Progenitor cell of endocrine pancreas (in vitro differentiated cells): ENCODE measurements at regions not wholly inside any gene's neighbourhood (a gene's known extent, or its start where the extent isn't known, plus 50 kb on each side); places are given as distances from the start of the nearest gene placed in this dataset.

ENCODE experiments used
- DNase-seq: peaks from one replicate; pipeline ENCODE4 v3.0.0; 2021; ENCODE audit warnings: low spot score; ENCODE audit not compliant: unreplicated experiment
- H3K27ac Mint-ChIP-seq: 2 replicates; pipeline ENCODE4 v1.8.0; 2021; ENCODE audit warnings: mild to moderate bottlenecking, moderate library complexity, mixed read lengths
- H3K27me3 Mint-ChIP-seq: 2 replicates; pipeline ENCODE4 v1.8.0; 2021; ENCODE audit warnings: mixed read lengths
- H3K36me3 Mint-ChIP-seq: 2 replicates; pipeline ENCODE4 v1.8.0; 2022; ENCODE audit warnings: mixed read lengths; ENCODE audit not compliant: insufficient read depth
- H3K4me1 Mint-ChIP-seq: 2 replicates; pipeline ENCODE4 v1.8.0; 2021; ENCODE audit warnings: low read depth, mixed read lengths
- H3K4me3 Mint-ChIP-seq: 2 replicates; pipeline ENCODE4 v1.8.0; 2021; ENCODE audit warnings: low read depth, mild to moderate bottlenecking, moderate library complexity, mixed read lengths
- H3K9me3 Mint-ChIP-seq: 2 replicates; pipeline ENCODE4 v1.8.0; 2021; ENCODE audit warnings: low read depth, mixed read lengths
- CTCF ChIP-seq: fragments of 200-600 bp; sonication (generic); IDR thresholded peaks from one replicate; pipeline ENCODE4 v1.5.0; 2021; ENCODE audit warnings: antibody characterized with exemption, mild to moderate bottlenecking; ENCODE audit not compliant: unreplicated experiment

GRCh38 chr2:82731824-82732223, 1727.3 kb downstream of the SUCLG1 start:
- H3K4me3 Mint-ChIP-seq, result no peak overlapping the region
- H3K27me3 Mint-ChIP-seq, result no peaks in the 10 kb centered on the region
- H3K36me3 Mint-ChIP-seq, result no peaks in the 10 kb centered on the region
- H3K9me3 Mint-ChIP-seq, result no peaks in the 10 kb centered on the region
- no peak for TF ChIP-seq CTCF
- DNase-seq, result no peak
- no peak overlapping the region for H3K27ac Mint-ChIP-seq
- H3K4me1 Mint-ChIP-seq, result no peaks in the 10 kb centered on the region

- H3K27me3 Mint-ChIP-seq, result no peaks in the 10 kb centered on the region
- no peak for TF ChIP-seq CTCF
- H3K4me1 Mint-ChIP-seq, result no peaks in the 10 kb centered on the region
- no peak overlapping the region for H3K27ac Mint-ChIP-seq
- no peak for DNase-seq
- no peak overlapping the region for H3K4me3 Mint-ChIP-seq
- no peaks in the 10 kb centered on the region for H3K36me3 Mint-ChIP-seq
- H3K9me3 Mint-ChIP-seq, result no peaks in the 10 kb centered on the region
Observed at GRCh38 chr2:82730811-82731210, 1728.3 kb downstream of the SUCLG1 start.

GRCh38 chr2:82728090-82728489, 1731.0 kb downstream of the SUCLG1 start:
- no peak overlapping the region for H3K27ac Mint-ChIP-seq
- no peak for TF ChIP-seq CTCF
- H3K4me3 Mint-ChIP-seq, result no peak overlapping the region
- H3K27me3 Mint-ChIP-seq, result no peaks in the 10 kb centered on the region
- no peaks in the 10 kb centered on the region for H3K4me1 Mint-ChIP-seq
- H3K36me3 Mint-ChIP-seq, result no peaks in the 10 kb centered on the region
- DNase-seq, result no peak
- no peaks in the 10 kb centered on the region for H3K9me3 Mint-ChIP-seq

- DNase-seq, result no peak
- no peaks in the 10 kb centered on the region for H3K36me3 Mint-ChIP-seq
- no peak overlapping the region for H3K4me3 Mint-ChIP-seq
- peaks cover 9% of the 10 kb centered on the region for H3K4me1 Mint-ChIP-seq
- no peak overlapping the region for H3K27ac Mint-ChIP-seq
- no peak for TF ChIP-seq CTCF
- H3K27me3 Mint-ChIP-seq, result no peaks in the 10 kb centered on the region
- peaks cover 5% of the 10 kb centered on the region for H3K9me3 Mint-ChIP-seq
Observed at GRCh38 chr2:82708681-82709080, 1750.4 kb downstream of the SUCLG1 start.

GRCh38 chr2:82697231-82697630, 1761.8 kb downstream of the SUCLG1 start:
- H3K4me1 Mint-ChIP-seq, result no peaks in the 10 kb centered on the region
- H3K27ac Mint-ChIP-seq, result no peak overlapping the region
- H3K27me3 Mint-ChIP-seq, result no peaks in the 10 kb centered on the region
- H3K36me3 Mint-ChIP-seq, result no peaks in the 10 kb centered on the region
- H3K4me3 Mint-ChIP-seq, result no peak overlapping the region
- peaks cover 3% of the 10 kb centered on the region for H3K9me3 Mint-ChIP-seq
- DNase-seq, result no peak
- no peak for TF ChIP-seq CTCF
